ENCODE measurements at regions not wholly inside any gene's neighbourhood (a gene's known extent, or its start where the extent isn't known, plus 50 kb on each side); places are given as distances from the start of the nearest gene placed in this dataset.

- Mint-ChIP-seq H3K27me3 (no peaks in the 10 kb centered on the region), H3K36me3 (no peaks in the 10 kb centered on the region), H3K27ac (no peak overlapping the region), H3K4me1 (no peaks in the 10 kb centered on the region), H3K4me3 (no peak overlapping the region), H3K9me3 (peaks cover 4 to 45% (median 20%) of the 10 kb centered on the region in 11 donors)
- Histone ChIP-seq H3K4me1 (ENCODE audit: control insufficient read depth in 2 of 2, insufficient read depth in 2 of 2, low read length in 2 of 2) (no peaks in the 10 kb centered on the region), H3K27me3 (ENCODE audit: control insufficient read depth in 2 of 2, insufficient read depth in 2 of 2, low read length in 2 of 2) (no peaks in the 10 kb centered on the region), H3K4me3 (ENCODE audit: low read length) (no peak overlapping the region), H3K36me3 (ENCODE audit: control insufficient read depth in 2 of 3, insufficient read depth in 3 of 3, low read length in 3 of 3) (no peaks in the 10 kb centered on the region), H3K27ac (ENCODE audit: low read depth, low read length) (no peak overlapping the region), H3K9me3 (ENCODE audit: control insufficient read depth in 2 of 3, low read length in 3 of 3) (no peaks in the 10 kb centered on the region)
- CTCF ChIA-PET, result no interaction called here
- no peak for ATAC-seq
- no peak for DNase-seq
- intact Hi-C loops (cut with micrococcal nuclease), result no loop called here
- POLR2A ChIA-PET, result no interaction called here
These were observed 207.1 kb downstream of the BRINP2 start for GRCh38 chr1:177377866-177378265.

- no peak overlapping the region for H3K4me3 ChIP-seq (ENCODE audit: low read length)
- no peak overlapping the region for H3K27ac Mint-ChIP-seq
- H3K4me1 Mint-ChIP-seq, result no peaks in the 10 kb centered on the region
- ChIA-PET POLR2A (no interaction called here), CTCF (no interaction called here)
- peaks cover 0 to 11% (median 4%) of the 10 kb centered on the region in 11 donors for H3K9me3 Mint-ChIP-seq
- H3K9me3 ChIP-seq (ENCODE audit: control insufficient read depth in 2 of 3, low read length in 3 of 3), result no peaks in the 10 kb centered on the region
- DNase-seq (no peak), ATAC-seq (no peak)
- intact Hi-C loops (cut with micrococcal nuclease), result no loop called here
- no peaks in the 10 kb centered on the region for H3K36me3 ChIP-seq (ENCODE audit: control insufficient read depth in 2 of 3, insufficient read depth in 3 of 3, low read length in 3 of 3)
- no peaks in the 10 kb centered on the region for H3K36me3 Mint-ChIP-seq
- no peaks in the 10 kb centered on the region for H3K27me3 Mint-ChIP-seq
- no peak overlapping the region for H3K4me3 Mint-ChIP-seq
- no peaks in the 10 kb centered on the region for H3K4me1 ChIP-seq (ENCODE audit: control insufficient read depth in 2 of 2, insufficient read depth in 2 of 2, low read length in 2 of 2)
- no peaks in the 10 kb centered on the region for H3K27me3 ChIP-seq (ENCODE audit: control insufficient read depth in 2 of 2, insufficient read depth in 2 of 2, low read length in 2 of 2)
- H3K27ac ChIP-seq (ENCODE audit: low read depth, low read length), result no peak overlapping the region
These were observed 197.5 kb downstream of the BRINP2 start for GRCh38 chr1:177368255-177368654.

GRCh38 chr1:177366091-177366490 is 195.3 kb downstream of the BRINP2 start:
- intact Hi-C loops (cut with micrococcal nuclease), result no loop called here
- Histone ChIP-seq H3K9me3 (ENCODE audit: control insufficient read depth in 2 of 3, low read length in 3 of 3) (no peaks in the 10 kb centered on the region), H3K4me1 (ENCODE audit: control insufficient read depth in 2 of 2, insufficient read depth in 2 of 2, low read length in 2 of 2) (no peaks in the 10 kb centered on the region), H3K36me3 (ENCODE audit: control insufficient read depth in 2 of 3, insufficient read depth in 3 of 3, low read length in 3 of 3) (no peaks in the 10 kb centered on the region), H3K27ac (ENCODE audit: low read depth, low read length) (no peak overlapping the region), H3K4me3 (ENCODE audit: low read length) (no peak overlapping the region), H3K27me3 (ENCODE audit: control insufficient read depth in 2 of 2, insufficient read depth in 2 of 2, low read length in 2 of 2) (no peaks in the 10 kb centered on the region)
- H3K9me3 Mint-ChIP-seq, result peaks cover 0 to 11% (median 2%) of the 10 kb centered on the region in 11 donors
- ChIA-PET POLR2A (no interaction called here), CTCF (no interaction called here)
- H3K27ac Mint-ChIP-seq, result no peak overlapping the region
- DNase-seq (no peak), ATAC-seq (no peak)
- no peak overlapping the region for H3K4me3 Mint-ChIP-seq
- no peaks in the 10 kb centered on the region for H3K36me3 Mint-ChIP-seq
- no peaks in the 10 kb centered on the region for H3K27me3 Mint-ChIP-seq
- no peaks in the 10 kb centered on the region for H3K4me1 Mint-ChIP-seq

GRCh38 chr1:177360791-177361190 is 190.0 kb downstream of the BRINP2 start:
- no peaks in the 10 kb centered on the region for H3K4me1 Mint-ChIP-seq
- ChIA-PET POLR2A (no interaction called here), CTCF (no interaction called here)
- no peak overlapping the region for H3K4me3 Mint-ChIP-seq
- Histone ChIP-seq H3K4me1 (ENCODE audit: control insufficient read depth in 2 of 2, insufficient read depth in 2 of 2, low read length in 2 of 2) (no peaks in the 10 kb centered on the region), H3K27me3 (ENCODE audit: control insufficient read depth in 2 of 2, insufficient read depth in 2 of 2, low read length in 2 of 2) (no peaks in the 10 kb centered on the region), H3K4me3 (ENCODE audit: low read length) (no peak overlapping the region), H3K36me3 (ENCODE audit: control insufficient read depth in 2 of 3, insufficient read depth in 3 of 3, low read length in 3 of 3) (no peaks in the 10 kb centered on the region), H3K27ac (ENCODE audit: low read depth, low read length) (no peak overlapping the region), H3K9me3 (ENCODE audit: control insufficient read depth in 2 of 3, low read length in 3 of 3) (no peaks in the 10 kb centered on the region)
- peaks cover 0 to 18% (median 3%) of the 10 kb centered on the region in 11 donors for H3K9me3 Mint-ChIP-seq
- H3K27ac Mint-ChIP-seq, result no peak overlapping the region
- no peak for ATAC-seq
- DNase-seq, result no peak
- peaks cover 0 to 7% (median 0%) of the 10 kb centered on the region in 5 donors for H3K27me3 Mint-ChIP-seq
- intact Hi-C loops (cut with micrococcal nuclease), result no loop called here
- no peaks in the 10 kb centered on the region for H3K36me3 Mint-ChIP-seq

- POLR2A ChIA-PET, result no interaction called here
- no peak overlapping the region for H3K27ac ChIP-seq (ENCODE audit: low read depth, low read length)
- Mint-ChIP-seq H3K27ac (no peak overlapping the region), H3K27me3 (peaks cover 0 to 7% (median 0%) of the 10 kb centered on the region in 5 donors), H3K9me3 (peaks cover 0 to 11% (median 3%) of the 10 kb centered on the region in 11 donors), H3K4me1 (no peaks in the 10 kb centered on the region), H3K36me3 (no peaks in the 10 kb centered on the region), H3K4me3 (no peak overlapping the region)
- CTCF ChIA-PET, result no interaction called here
- H3K4me1 ChIP-seq (ENCODE audit: control insufficient read depth in 2 of 2, insufficient read depth in 2 of 2, low read length in 2 of 2), result no peaks in the 10 kb centered on the region
- H3K27me3 ChIP-seq (ENCODE audit: control insufficient read depth in 2 of 2, insufficient read depth in 2 of 2, low read length in 2 of 2), result no peaks in the 10 kb centered on the region
- H3K4me3 ChIP-seq (ENCODE audit: low read length), result no peak overlapping the region
- no peaks in the 10 kb centered on the region for H3K9me3 ChIP-seq (ENCODE audit: control insufficient read depth in 2 of 3, low read length in 3 of 3)
- intact Hi-C loops (cut with micrococcal nuclease), result no loop called here
- H3K36me3 ChIP-seq (ENCODE audit: control insufficient read depth in 2 of 3, insufficient read depth in 3 of 3, low read length in 3 of 3), result no peaks in the 10 kb centered on the region
- no peak for DNase-seq
- no peak for ATAC-seq
These were observed 186.1 kb downstream of the BRINP2 start for GRCh38 chr1:177356674-177357435.

- Mint-ChIP-seq H3K4me3 (no peak overlapping the region), H3K27me3 (peaks cover 0 to 9% (median 0%) of the 10 kb centered on the region in 5 donors), H3K4me1 (no peaks in the 10 kb centered on the region), H3K9me3 (peaks cover 0 to 9% (median 3%) of the 10 kb centered on the region in 11 donors), H3K36me3 (no peaks in the 10 kb centered on the region), H3K27ac (no peak overlapping the region)
- POLR2A ChIA-PET, result no interaction called here
- Histone ChIP-seq H3K4me3 (ENCODE audit: low read length) (no peak overlapping the region), H3K27ac (ENCODE audit: low read depth, low read length) (no peak overlapping the region), H3K9me3 (ENCODE audit: control insufficient read depth in 2 of 3, low read length in 3 of 3) (no peaks in the 10 kb centered on the region), H3K4me1 (ENCODE audit: control insufficient read depth in 2 of 2, insufficient read depth in 2 of 2, low read length in 2 of 2) (no peaks in the 10 kb centered on the region), H3K36me3 (ENCODE audit: control insufficient read depth in 2 of 3, insufficient read depth in 3 of 3, low read length in 3 of 3) (no peaks in the 10 kb centered on the region), H3K27me3 (ENCODE audit: control insufficient read depth in 2 of 2, insufficient read depth in 2 of 2, low read length in 2 of 2) (no peaks in the 10 kb centered on the region)
- CTCF ChIA-PET, result no interaction called here
- no peak for DNase-seq
- no peak for ATAC-seq
- intact Hi-C loops (cut with micrococcal nuclease), result no loop called here
These were observed 184.8 kb downstream of the BRINP2 start for GRCh38 chr1:177355575-177355974.

GRCh38 chr1:177354247-177354646 is 183.5 kb downstream of the BRINP2 start:
- Histone ChIP-seq H3K9me3 (ENCODE audit: control insufficient read depth in 2 of 3, low read length in 3 of 3) (no peaks in the 10 kb centered on the region), H3K4me3 (ENCODE audit: low read length) (no peak overlapping the region), H3K36me3 (ENCODE audit: control insufficient read depth in 2 of 3, insufficient read depth in 3 of 3, low read length in 3 of 3) (no peaks in the 10 kb centered on the region), H3K4me1 (ENCODE audit: control insufficient read depth in 2 of 2, insufficient read depth in 2 of 2, low read length in 2 of 2) (no peaks in the 10 kb centered on the region), H3K27me3 (ENCODE audit: control insufficient read depth in 2 of 2, insufficient read depth in 2 of 2, low read length in 2 of 2) (no peaks in the 10 kb centered on the region), H3K27ac (ENCODE audit: low read depth, low read length) (no peak overlapping the region)
- intact Hi-C loops (cut with micrococcal nuclease), result no loop called here
- ChIA-PET CTCF (no interaction called here), POLR2A (no interaction called here)
- Mint-ChIP-seq H3K4me1 (no peaks in the 10 kb centered on the region), H3K9me3 (peaks cover 0 to 9% (median 3%) of the 10 kb centered on the region in 11 donors), H3K27ac (no peak overlapping the region), H3K27me3 (peaks cover 0 to 11% (median 0%) of the 10 kb centered on the region in 5 donors), H3K4me3 (no peak overlapping the region), H3K36me3 (no peaks in the 10 kb centered on the region)
- no peak for DNase-seq
- no peak for ATAC-seq

All from naive thymus-derived CD4-positive, alpha-beta T cell (primary cell).